ENCODE measurements at regions not wholly inside any gene's neighbourhood (a gene's known extent, or its start where the extent isn't known, plus 50 kb on each side); places are given as distances from the start of the nearest gene placed in this dataset.

DNA sequence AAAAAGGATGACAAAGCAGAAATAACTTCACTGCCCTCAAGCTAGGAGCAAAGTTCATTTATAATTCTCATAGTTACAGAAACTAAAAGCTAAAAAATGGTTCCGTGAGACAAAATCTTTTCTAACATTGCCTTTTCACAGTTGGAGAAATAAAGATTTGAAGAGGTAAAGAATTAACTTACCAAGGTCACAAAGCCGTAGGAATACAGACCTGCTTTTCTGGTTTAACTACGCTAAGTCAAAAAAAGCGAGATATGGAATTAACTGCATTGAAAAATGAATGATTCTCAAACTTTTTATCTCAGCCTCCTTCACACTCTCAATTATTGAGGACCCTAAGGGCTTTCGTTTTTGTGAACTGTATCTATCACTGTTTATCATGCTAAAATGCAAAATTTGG lies 95.3 kb downstream of the SLC17A6 start:
- TF ChIP-seq, protein P1, sequence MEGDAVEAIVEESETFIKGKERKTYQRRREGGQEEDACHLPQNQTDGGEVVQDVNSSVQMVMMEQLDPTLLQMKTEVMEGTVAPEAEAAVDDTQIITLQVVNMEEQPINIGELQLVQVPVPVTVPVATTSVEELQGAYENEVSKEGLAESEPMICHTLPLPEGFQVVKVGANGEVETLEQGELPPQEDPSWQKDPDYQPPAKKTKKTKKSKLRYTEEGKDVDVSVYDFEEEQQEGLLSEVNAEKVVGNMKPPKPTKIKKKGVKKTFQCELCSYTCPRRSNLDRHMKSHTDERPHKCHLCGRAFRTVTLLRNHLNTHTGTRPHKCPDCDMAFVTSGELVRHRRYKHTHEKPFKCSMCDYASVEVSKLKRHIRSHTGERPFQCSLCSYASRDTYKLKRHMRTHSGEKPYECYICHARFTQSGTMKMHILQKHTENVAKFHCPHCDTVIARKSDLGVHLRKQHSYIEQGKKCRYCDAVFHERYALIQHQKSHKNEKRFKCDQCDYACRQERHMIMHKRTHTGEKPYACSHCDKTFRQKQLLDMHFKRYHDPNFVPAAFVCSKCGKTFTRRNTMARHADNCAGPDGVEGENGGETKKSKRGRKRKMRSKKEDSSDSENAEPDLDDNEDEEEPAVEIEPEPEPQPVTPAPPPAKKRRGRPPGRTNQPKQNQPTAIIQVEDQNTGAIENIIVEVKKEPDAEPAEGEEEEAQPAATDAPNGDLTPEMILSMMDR (IDR thresholded peaks at IDR 0.05; ENCODE audit: low read depth, low read length, missing control alignments): no peak
- no peak for DNase-seq (ENCODE audit: low read depth)
- no peak overlapping the region for H3K4me3 ChIP-seq (ENCODE audit: low read depth, low read length)

DNA sequence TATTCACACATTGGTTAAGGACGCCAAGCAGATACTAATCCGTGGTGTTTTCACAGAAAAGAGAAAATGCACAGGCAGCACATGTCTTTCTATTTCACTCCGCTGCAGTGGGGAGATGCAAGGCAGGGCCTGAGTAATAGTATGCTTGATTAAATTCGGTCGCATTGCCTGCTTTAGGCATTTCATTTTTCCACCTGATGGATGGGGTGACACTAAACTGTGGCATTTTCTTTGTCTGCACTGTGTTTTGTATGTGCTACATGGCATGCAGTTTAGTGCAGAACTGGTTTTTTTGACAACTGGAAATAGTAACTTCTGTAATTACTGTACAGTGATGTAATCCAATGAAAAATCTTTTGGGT lies 94.9 kb downstream of the SLC17A6 start:
- no peak overlapping the region for H3K4me3 ChIP-seq (ENCODE audit: low read depth, low read length)
- DNase-seq (ENCODE audit: low read depth): no peak
- TF ChIP-seq, protein P1 (IDR thresholded peaks at IDR 0.05; ENCODE audit: low read depth, low read length, missing control alignments): no peak

DNA sequence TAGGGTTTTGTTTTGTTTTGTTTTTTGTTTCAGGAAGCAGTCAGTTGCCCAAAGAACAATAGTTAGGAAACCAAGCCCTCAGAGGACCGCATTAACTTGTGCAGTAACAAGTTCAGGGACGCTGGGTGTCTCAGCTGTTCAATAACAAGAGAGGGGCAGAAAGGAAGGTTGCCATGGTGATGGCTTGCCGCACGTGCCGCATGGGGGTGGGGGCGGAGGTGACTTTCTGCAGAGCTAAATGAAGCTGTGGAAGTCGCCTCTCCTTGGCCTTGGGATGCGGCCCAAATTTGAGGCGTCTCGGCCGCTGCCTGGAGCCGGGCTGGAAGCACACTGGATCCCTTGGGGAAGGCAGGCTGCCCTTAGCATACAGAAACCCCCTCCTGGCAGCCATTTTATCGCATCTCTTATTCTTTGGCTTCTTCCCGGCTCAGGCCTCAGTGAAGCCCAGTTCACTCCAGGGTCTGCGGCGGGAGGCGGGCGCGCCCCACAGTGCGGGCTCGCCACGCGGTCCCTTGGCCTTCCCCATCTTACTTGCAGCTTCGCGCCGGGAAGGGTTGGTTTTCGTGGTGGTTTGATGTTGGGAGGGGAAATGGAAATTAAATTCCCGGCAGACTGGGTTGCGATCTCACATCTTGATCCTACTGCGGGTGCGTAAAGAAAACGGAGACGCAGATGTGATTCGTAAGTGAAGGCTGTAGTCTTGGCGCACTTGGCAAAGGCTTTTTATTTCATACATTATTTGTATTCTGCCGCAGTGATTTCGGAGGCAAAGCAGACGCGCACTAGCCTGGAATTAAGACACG lies 94.3 kb downstream of the SLC17A6 start:
- no peak for DNase-seq (ENCODE audit: low read depth)
- no peak overlapping the region for H3K4me3 ChIP-seq (ENCODE audit: low read depth, low read length)
- TF ChIP-seq, protein P1 (IDR thresholded peaks at IDR 0.05; ENCODE audit: low read depth, low read length, missing control alignments): no peak

DNA sequence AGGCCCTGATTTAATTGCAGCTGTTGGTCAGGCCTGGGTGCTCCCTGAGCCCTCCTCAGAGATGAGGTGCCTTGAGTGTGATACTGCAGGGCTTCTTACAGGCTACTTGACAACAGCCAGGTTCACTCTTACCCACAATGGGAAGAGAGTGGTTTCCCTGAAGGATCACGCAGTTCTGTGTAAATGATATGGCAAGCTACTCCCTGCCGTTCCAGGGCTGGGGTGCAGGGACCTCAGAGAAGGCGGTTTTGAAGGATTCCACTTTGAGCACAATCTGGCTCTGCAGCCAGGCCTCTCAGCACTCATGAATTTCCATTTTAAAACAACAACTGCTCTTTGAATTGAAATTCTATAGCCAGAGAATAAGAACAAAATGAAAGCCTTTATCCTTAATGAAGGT lies 92.9 kb downstream of the SLC17A6 start:
- no peak overlapping the region for H3K4me3 ChIP-seq (ENCODE audit: low read depth, low read length)
- no peak for DNase-seq (ENCODE audit: low read depth)
- TF ChIP-seq, protein P1 (IDR thresholded peaks at IDR 0.05; ENCODE audit: low read depth, low read length, missing control alignments): no peak

DNA sequence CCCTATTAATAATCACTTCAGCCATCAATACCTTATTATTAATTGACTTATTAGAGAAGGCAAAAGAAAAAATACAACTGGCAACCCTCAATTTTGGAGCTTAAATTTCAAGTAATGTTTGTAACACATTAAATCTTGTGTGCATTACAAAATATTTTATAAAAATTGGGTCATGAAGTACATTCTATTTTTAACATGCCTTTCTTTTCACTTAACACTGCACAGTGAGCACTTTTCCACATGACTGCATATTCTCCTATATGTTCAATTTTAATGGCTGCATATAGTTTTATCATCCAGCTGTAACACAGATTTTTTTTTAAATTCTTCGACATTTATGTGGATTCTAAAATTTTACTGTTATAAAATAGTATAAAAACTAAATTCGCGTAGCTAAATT lies 92.5 kb downstream of the SLC17A6 start:
- H3K4me3 ChIP-seq (ENCODE audit: low read depth, low read length): no peak overlapping the region
- TF ChIP-seq, protein P1 (IDR thresholded peaks at IDR 0.05; ENCODE audit: low read depth, low read length, missing control alignments): no peak
- no peak for DNase-seq (ENCODE audit: low read depth)

DNA sequence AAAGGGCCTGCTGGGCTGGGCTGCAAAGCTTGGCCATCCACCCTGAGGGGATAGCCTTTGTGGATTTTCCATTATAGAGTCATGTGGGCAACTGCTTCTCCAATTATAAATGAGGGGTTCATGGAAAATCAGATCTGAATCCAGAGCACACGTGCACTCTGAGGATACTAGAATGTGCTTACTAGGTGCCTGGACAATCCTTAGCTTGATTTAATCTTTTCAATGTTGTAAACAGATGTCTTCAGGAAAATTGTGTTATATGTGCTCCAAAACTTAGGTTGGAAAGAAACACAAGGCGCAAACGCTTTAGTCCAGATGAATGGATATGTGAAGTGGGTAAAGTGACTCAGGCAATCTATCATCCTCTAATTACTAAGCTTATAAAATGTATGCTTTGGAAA lies 92.0 kb downstream of the SLC17A6 start:
- DNase-seq (ENCODE audit: low read depth): no peak
- TF ChIP-seq, protein P1 (IDR thresholded peaks at IDR 0.05; ENCODE audit: low read depth, low read length, missing control alignments): no peak
- H3K4me3 ChIP-seq (ENCODE audit: low read depth, low read length): no peak overlapping the region
